Endodermal cell (in vitro differentiated cells): ENCODE measurements at regions not wholly inside any gene's neighbourhood (a gene's known extent, or its start where the extent isn't known, plus 50 kb on each side); places are given as distances from the start of the nearest gene placed in this dataset.

Experiments used
- DNase-seq: peaks from one replicate; pipeline ENCODE4 v3.0.0-alpha.2; 2017
- H3K27ac ChIP-seq: 2 replicates; pipeline ENCODE4 v1.5.1; 2013; ENCODE audit warnings: mild to moderate bottlenecking, low read depth, low read length, moderate library complexity
- H3K27me3 ChIP-seq: 2 replicates; pipeline ENCODE4 v1.6.1; 2013; ENCODE audit warnings: mild to moderate bottlenecking, low read length, moderate library complexity; ENCODE audit not compliant: insufficient read depth, control insufficient read depth, poor library complexity, severe bottlenecking
- H3K36me3 ChIP-seq: 2 replicates; pipeline ENCODE4 v1.7.0; 2013; ENCODE audit warnings: mild to moderate bottlenecking, low read length, moderate library complexity; ENCODE audit not compliant: control insufficient read depth, insufficient read depth
- H3K4me1 ChIP-seq: one replicate; pipeline ENCODE4 v1.7.0; 2013; ENCODE audit warnings: low read length; ENCODE audit not compliant: control insufficient read depth, insufficient read depth
- H3K4me3 ChIP-seq: 2 replicates; pipeline ENCODE4 v1.5.1; 2013; ENCODE audit warnings: mild to moderate bottlenecking, low read length, moderate library complexity
- H3K9ac ChIP-seq: 2 replicates; pipeline ENCODE4 v1.6.1; 2013; ENCODE audit warnings: mild to moderate bottlenecking, low read length, moderate library complexity; ENCODE audit not compliant: poor library complexity, severe bottlenecking; ENCODE audit errors: extremely low read depth
- H3K9me3 ChIP-seq: 2 replicates; pipeline ENCODE4 v1.6.1; 2013; ENCODE audit warnings: mild to moderate bottlenecking, low read length, moderate library complexity; ENCODE audit not compliant: control insufficient read depth
- H3K27ac Mint-ChIP-seq: 2 replicates; pipeline ENCODE4 v1.8.0; 2020; ENCODE audit warnings: mixed read lengths
- H3K27me3 Mint-ChIP-seq: 2 replicates; pipeline ENCODE4 v1.8.0; 2021; ENCODE audit warnings: mild to moderate bottlenecking, mixed read lengths; ENCODE audit not compliant: insufficient read depth
- H3K36me3 Mint-ChIP-seq: 2 replicates; pipeline ENCODE4 v1.8.0; 2020; ENCODE audit warnings: low read depth, mixed read lengths
- H3K4me1 Mint-ChIP-seq: 2 replicates; pipeline ENCODE4 v1.8.0; 2020; ENCODE audit warnings: mixed read lengths
- H3K4me3 Mint-ChIP-seq: 2 replicates; pipeline ENCODE4 v1.8.0; 2020; ENCODE audit warnings: mild to moderate bottlenecking, moderate library complexity, mixed read lengths
- H3K9me3 Mint-ChIP-seq: 2 replicates; pipeline ENCODE4 v1.8.0; 2020; ENCODE audit warnings: mild to moderate bottlenecking, mixed read lengths
- CTCF ChIP-seq: fragments of 200-600 bp; sonication (generic); conservative IDR thresholded peaks from 2 replicates; pipeline ENCODE4 v1.5.0; 2021; ENCODE audit warnings: antibody characterized with exemption, mild to moderate bottlenecking
- WGBS, 2 experiments: methylation state at CpG; one replicate each; pipeline versions ENCODE4 v1.1.5 to v1.1.7; 2013; ENCODE audit warnings: missing lambda C conversion rate in 2 of 2, mixed read lengths in 1 of 2; ENCODE audit not compliant: insufficient coverage in 1 of 2, insufficient read length in 1 of 2; 5-methylcytosine and 5-hydroxymethylcytosine counted together

- DNase-seq: no peak
- H3K9me3 Mint-ChIP-seq: no peaks in the 10 kb centered on the region
- H3K4me3 Mint-ChIP-seq: no peak overlapping the region
- peaks cover 8% of the 10 kb centered on the region for H3K9me3 ChIP-seq
- H3K27ac Mint-ChIP-seq: no peak overlapping the region
- peaks cover 33% of the 10 kb centered on the region for H3K4me1 Mint-ChIP-seq
- H3K27me3 Mint-ChIP-seq: peaks cover 1% of the 10 kb centered on the region
- peaks cover 3% of the 10 kb centered on the region for H3K36me3 Mint-ChIP-seq
- no peak overlapping the region for H3K4me3 ChIP-seq
- WGBS, 2 experiments: 94 to 100% methylated on average over 1 of the region's 1 CpG
- TF ChIP-seq CTCF: no peak
- no peaks in the 10 kb centered on the region for H3K27me3 ChIP-seq
- H3K4me1 ChIP-seq: no peaks in the 10 kb centered on the region
- no peak overlapping the region for H3K27ac ChIP-seq
- no peaks in the 10 kb centered on the region for H3K36me3 ChIP-seq
- no peak overlapping the region for H3K9ac ChIP-seq
These were observed 413.2 kb downstream of the CETN3 start for GRCh38 chr5:89996335-89996734.

- Mint-ChIP-seq H3K4me3 (no peak overlapping the region), H3K27me3 (peaks cover 1% of the 10 kb centered on the region), H3K36me3 (no peaks in the 10 kb centered on the region), H3K9me3 (no peaks in the 10 kb centered on the region), H3K4me1 (peaks cover 28% of the 10 kb centered on the region), H3K27ac (no peak overlapping the region)
- H3K27ac ChIP-seq: no peak overlapping the region
- no peaks in the 10 kb centered on the region for H3K9me3 ChIP-seq
- TF ChIP-seq CTCF: no peak
- H3K4me1 ChIP-seq: peaks cover 1% of the 10 kb centered on the region
- H3K9ac ChIP-seq: no peak overlapping the region
- H3K27me3 ChIP-seq: no peaks in the 10 kb centered on the region
- DNase-seq: no peak
- H3K4me3 ChIP-seq: no peak overlapping the region
- H3K36me3 ChIP-seq: no peaks in the 10 kb centered on the region
These were observed 415.3 kb downstream of the CETN3 start for GRCh38 chr5:89994266-89994665.

GRCh38 chr5:89992201-89992600 lies 417.4 kb downstream of the CETN3 start:
- WGBS, 2 experiments: 91 to 96% methylated on average over 3 of the region's 3 CpGs
- H3K9me3 ChIP-seq: no peaks in the 10 kb centered on the region
- TF ChIP-seq CTCF: no peak
- no peaks in the 10 kb centered on the region for H3K27me3 ChIP-seq
- no peak overlapping the region for H3K4me3 ChIP-seq
- peaks cover 10% of the 10 kb centered on the region for H3K4me1 ChIP-seq
- H3K27me3 Mint-ChIP-seq: peaks cover 1% of the 10 kb centered on the region
- H3K36me3 ChIP-seq: no peaks in the 10 kb centered on the region
- no peaks in the 10 kb centered on the region for H3K9me3 Mint-ChIP-seq
- no peak for DNase-seq
- H3K9ac ChIP-seq: no peak overlapping the region
- no peak overlapping the region for H3K4me3 Mint-ChIP-seq
- no peak overlapping the region for H3K27ac Mint-ChIP-seq
- peaks cover 37% of the 10 kb centered on the region for H3K4me1 Mint-ChIP-seq
- H3K27ac ChIP-seq: no peak overlapping the region
- no peaks in the 10 kb centered on the region for H3K36me3 Mint-ChIP-seq
